Fibroblast of pulmonary artery (primary cell): ENCODE measurements at regions not wholly inside any gene's neighbourhood (a gene's known extent, or its start where the extent isn't known, plus 50 kb on each side); places are given as distances from the start of the nearest gene placed in this dataset.
"Not testable (repeated sequence)": the region's sequence is repeated elsewhere in the genome, so short reads cannot be mapped to it uniquely, and the experiment has no call there.

Experiments used
- DNase-seq: peaks from one replicate; pipeline ENCODE4 v3.0.0-alpha.2; 2010; ENCODE audit warnings: low read depth
- H3K4me3 ChIP-seq: replicated peaks from 2 replicates; pipeline ENCODE4 v1.5.1; 2011; ENCODE audit warnings: low read depth, mild to moderate bottlenecking, control low read depth, low read length, moderate library complexity
- CTCF ChIP-seq: IDR thresholded peaks from 2 replicates; pipeline ENCODE4 v1.5.1; 2011; ENCODE audit warnings: mild to moderate bottlenecking, control low read depth, low read length, inconsistent platforms; ENCODE audit errors: missing control alignments

GRCh38 chr20:5696011-5696559 lies 54.1 kb upstream of the SHLD1 start:
- peak; percentile 96 for DNase-seq
- TF ChIP-seq CTCF: no peak
- no peak overlapping the region for H3K4me3 ChIP-seq

GRCh38 chr20:5691918-5692618 lies 58.1 kb upstream of the SHLD1 start:
- no peak for DNase-seq
- TF ChIP-seq CTCF: no peak
- no peak overlapping the region for H3K4me3 ChIP-seq

GRCh38 chr20:5689463-5689862 lies 60.7 kb upstream of the SHLD1 start:
- no peak for TF ChIP-seq CTCF
- no peak for DNase-seq
- no peak overlapping the region for H3K4me3 ChIP-seq

GRCh38 chr20:5688431-5688972 lies 61.7 kb upstream of the SHLD1 start:
- no peak overlapping the region for H3K4me3 ChIP-seq
- TF ChIP-seq CTCF: no peak
- DNase-seq: peak; percentile 22

GRCh38 chr20:5687884-5688283 lies 62.3 kb upstream of the SHLD1 start:
- H3K4me3 ChIP-seq: no peak overlapping the region
- no peak for DNase-seq
- TF ChIP-seq CTCF: no peak

GRCh38 chr20:5686384-5687105 lies 63.7 kb upstream of the SHLD1 start:
- DNase-seq: no peak
- H3K4me3 ChIP-seq: no peak overlapping the region

GRCh38 chr20:5682556-5682955 lies 67.6 kb upstream of the SHLD1 start:
- DNase-seq, H3K4me3 ChIP-seq: not testable (repeated sequence)

More at GRCh38 chr20:5686384-5687105, 63.7 kb upstream of the SHLD1 start:
- no peak for TF ChIP-seq CTCF
